ENCODE measurements at regions not wholly inside any gene's neighbourhood (a gene's known extent, or its start where the extent isn't known, plus 50 kb on each side); places are given as distances from the start of the nearest gene placed in this dataset.

GRCh38 chr6:130525408-130525807, 159.6 kb downstream of the TMEM200A start:
- H3K27me3 ChIP-seq: no peaks in the 10 kb centered on the region
- no peak for TF ChIP-seq CTCF (IDR thresholded peaks at IDR 0.05)
- no peak for TF ChIP-seq EP300 (IDR thresholded peaks at IDR 0.05)
- no peaks in the 10 kb centered on the region for H3K9me3 ChIP-seq
- no peak for DNase-seq (ENCODE audit: low spot score in 2 of 2)
- no peak overlapping the region for H3K4me3 ChIP-seq
- no peaks in the 10 kb centered on the region for H3K36me3 ChIP-seq
- 97% methylated on average over 1 of the region's 1 CpG for WGBS
- H3K4me1 ChIP-seq: no peaks in the 10 kb centered on the region
- no peak overlapping the region for H3K27ac ChIP-seq

- 74% methylated on average over 3 of the region's 3 CpGs for WGBS
- H3K27ac ChIP-seq: no peak overlapping the region
- TF ChIP-seq EP300 (IDR thresholded peaks at IDR 0.05): no peak
- TF ChIP-seq POLR2A (IDR thresholded peaks at IDR 0.05): no peak
- TF ChIP-seq POLR2AphosphoS5 (IDR thresholded peaks at IDR 0.05): no peak
- TF ChIP-seq CTCF (IDR thresholded peaks at IDR 0.05): no peak
- H3K9me3 ChIP-seq: no peaks in the 10 kb centered on the region
- no peaks in the 10 kb centered on the region for H3K27me3 ChIP-seq
- no peaks in the 10 kb centered on the region for H3K36me3 ChIP-seq
- H3K4me3 ChIP-seq: no peak overlapping the region
- no peak for DNase-seq (ENCODE audit: low spot score in 2 of 2)
- no peaks in the 10 kb centered on the region for H3K4me1 ChIP-seq
These were observed 160.6 kb downstream of the TMEM200A start for GRCh38 chr6:130526466-130526865.

- Histone ChIP-seq H3K4me3 (no peak overlapping the region), H3K27me3 (no peaks in the 10 kb centered on the region), H3K36me3 (no peaks in the 10 kb centered on the region), H3K9me3 (no peaks in the 10 kb centered on the region), H3K27ac (no peak overlapping the region), H3K4me1 (no peaks in the 10 kb centered on the region)
- no peak for DNase-seq (ENCODE audit: low spot score in 2 of 2)
- WGBS: 27% methylated on average over 1 of the region's 1 CpG
- no peak for TF ChIP-seq CTCF (IDR thresholded peaks at IDR 0.05)
- TF ChIP-seq POLR2A (IDR thresholded peaks at IDR 0.05): no peak
- no peak for TF ChIP-seq POLR2AphosphoS5 (IDR thresholded peaks at IDR 0.05)
- no peak for TF ChIP-seq EP300 (IDR thresholded peaks at IDR 0.05)
These were observed 161.4 kb downstream of the TMEM200A start for GRCh38 chr6:130527173-130527572.

GRCh38 chr6:130529569-130530149, 163.8 kb downstream of the TMEM200A start:
- WGBS: 84% methylated on average over 8 of the region's 8 CpGs
- Histone ChIP-seq H3K4me3 (no peak overlapping the region), H3K36me3 (no peaks in the 10 kb centered on the region), H3K9me3 (no peaks in the 10 kb centered on the region), H3K4me1 (no peaks in the 10 kb centered on the region), H3K27me3 (no peaks in the 10 kb centered on the region), H3K27ac (no peak overlapping the region)
- no peak for DNase-seq (ENCODE audit: low spot score in 2 of 2)
- TF ChIP-seq CTCF (IDR thresholded peaks at IDR 0.05): no peak
- TF ChIP-seq POLR2AphosphoS5 (IDR thresholded peaks at IDR 0.05): no peak
- TF ChIP-seq EP300 (IDR thresholded peaks at IDR 0.05): no peak
- no peak for TF ChIP-seq POLR2A (IDR thresholded peaks at IDR 0.05)

- 81% methylated on average over 3 of the region's 3 CpGs for WGBS
- Histone ChIP-seq H3K4me3 (no peak overlapping the region), H3K4me1 (no peaks in the 10 kb centered on the region), H3K9me3 (peaks cover 7% of the 10 kb centered on the region), H3K36me3 (no peaks in the 10 kb centered on the region), H3K27me3 (no peaks in the 10 kb centered on the region), H3K27ac (no peak overlapping the region)
- no peak for TF ChIP-seq CTCF (IDR thresholded peaks at IDR 0.05)
- TF ChIP-seq POLR2A (IDR thresholded peaks at IDR 0.05): no peak
- no peak for TF ChIP-seq POLR2AphosphoS5 (IDR thresholded peaks at IDR 0.05)
- TF ChIP-seq EP300 (IDR thresholded peaks at IDR 0.05): no peak
- DNase-seq (ENCODE audit: low spot score in 2 of 2): no peak
These were observed 168.8 kb downstream of the TMEM200A start for GRCh38 chr6:130534627-130535026.

All from suprapubic skin (tissue), 4 donors.